ENCODE measurements at regions not wholly inside any gene's neighbourhood (a gene's known extent, or its start where the extent isn't known, plus 50 kb on each side); places are given as distances from the start of the nearest gene placed in this dataset.

DNA sequence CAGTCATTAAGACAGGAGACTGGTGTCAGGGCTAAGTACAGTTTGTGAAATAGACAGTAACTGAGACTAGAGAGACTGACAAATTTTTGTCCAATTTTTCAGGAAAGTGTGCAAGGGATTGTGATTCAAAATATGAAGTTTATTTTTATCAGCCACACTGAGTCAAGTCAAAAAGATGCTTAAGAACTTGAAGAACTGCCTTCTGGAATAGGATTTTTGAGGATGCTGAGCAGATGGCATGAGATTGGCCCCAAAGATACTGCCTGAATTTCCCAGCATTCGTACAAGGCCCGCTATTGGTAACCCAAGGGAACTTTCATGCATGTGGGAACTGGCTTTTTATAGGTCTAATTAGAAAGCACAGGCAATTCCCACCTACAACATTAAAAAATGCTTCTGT, 610.0 kb downstream of the LMO4 start:
- Histone ChIP-seq H3K79me2 (ENCODE audit: low read length) (no peaks in the 10 kb centered on the region), H3K27me3 (ENCODE audit: low read length) (no peaks in the 10 kb centered on the region), H3F3A (ENCODE audit: low read length, unreplicated experiment) (no peaks in the 10 kb centered on the region), H3K4me2 (ENCODE audit: low read length) (no peak overlapping the region), H3K36me3 (ENCODE audit: low read depth, low read length) (no peaks in the 10 kb centered on the region), H3K4me3 (ENCODE audit: low read length) (no peak overlapping the region), H3K9ac (ENCODE audit: low read length) (no peak overlapping the region), H3K27ac (ENCODE audit: low read length) (no peak overlapping the region), H4K20me1 (ENCODE audit: low read length) (no peaks in the 10 kb centered on the region), H2AFZ (ENCODE audit: low read length) (no peak overlapping the region), H3K9me3 (ENCODE audit: low read length) (no peaks in the 10 kb centered on the region), H3K9me2 (replicated peaks; ENCODE audit: low read length) (peaks cover 4% of the 10 kb centered on the region; the same call in 1 of the 2 replicates), H3K4me1 (ENCODE audit: insufficient read depth, low read length) (no peaks in the 10 kb centered on the region)
- no peak for DNase-seq
- intact Hi-C loops (cut with micrococcal nuclease) = no loop called here
- TF ChIP-seq EZH2phosphoT487 (IDR thresholded peaks at IDR 0.05; ENCODE audit: borderline replicate concordance, low read length) (no peak), EZH2 (IDR thresholded peaks at IDR 0.05; ENCODE audit: low read length, unreplicated experiment) (no peak)
- TF ChIP-seq, protein P1, sequence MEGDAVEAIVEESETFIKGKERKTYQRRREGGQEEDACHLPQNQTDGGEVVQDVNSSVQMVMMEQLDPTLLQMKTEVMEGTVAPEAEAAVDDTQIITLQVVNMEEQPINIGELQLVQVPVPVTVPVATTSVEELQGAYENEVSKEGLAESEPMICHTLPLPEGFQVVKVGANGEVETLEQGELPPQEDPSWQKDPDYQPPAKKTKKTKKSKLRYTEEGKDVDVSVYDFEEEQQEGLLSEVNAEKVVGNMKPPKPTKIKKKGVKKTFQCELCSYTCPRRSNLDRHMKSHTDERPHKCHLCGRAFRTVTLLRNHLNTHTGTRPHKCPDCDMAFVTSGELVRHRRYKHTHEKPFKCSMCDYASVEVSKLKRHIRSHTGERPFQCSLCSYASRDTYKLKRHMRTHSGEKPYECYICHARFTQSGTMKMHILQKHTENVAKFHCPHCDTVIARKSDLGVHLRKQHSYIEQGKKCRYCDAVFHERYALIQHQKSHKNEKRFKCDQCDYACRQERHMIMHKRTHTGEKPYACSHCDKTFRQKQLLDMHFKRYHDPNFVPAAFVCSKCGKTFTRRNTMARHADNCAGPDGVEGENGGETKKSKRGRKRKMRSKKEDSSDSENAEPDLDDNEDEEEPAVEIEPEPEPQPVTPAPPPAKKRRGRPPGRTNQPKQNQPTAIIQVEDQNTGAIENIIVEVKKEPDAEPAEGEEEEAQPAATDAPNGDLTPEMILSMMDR (conservative IDR thresholded peaks at IDR 0.05; ENCODE audit: low read depth, low read length) = no peak
- no TSS peak for BruUV-seq (replicated peaks)
- ChIA-PET CTCF (no interaction called here), POLR2A (ENCODE audit: unreplicated experiment) (no interaction called here)
- ATAC-seq = no peak

DNA sequence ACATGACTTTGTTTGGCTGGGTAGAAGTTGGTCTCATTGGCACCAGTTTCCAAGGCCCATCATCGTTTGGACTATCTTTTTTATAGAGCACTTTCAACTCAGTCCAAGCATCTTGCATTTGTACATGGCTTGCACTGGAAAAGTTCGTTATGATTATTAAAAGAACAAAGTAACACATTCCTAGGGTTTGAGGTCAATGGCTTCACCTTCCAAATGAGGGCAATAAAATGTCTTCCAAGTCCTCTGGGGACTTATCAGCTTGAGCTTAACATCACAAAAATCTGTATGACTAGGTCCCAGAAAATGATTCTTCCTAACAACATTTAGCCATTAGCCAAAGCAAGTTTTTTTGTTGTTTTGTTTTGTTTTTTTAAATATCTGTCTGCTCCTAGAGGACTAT, 610.8 kb downstream of the LMO4 start:
- H3K4me1 ChIP-seq (ENCODE audit: insufficient read depth, low read length) = no peaks in the 10 kb centered on the region
- peaks cover 4% of the 10 kb centered on the region; the same call in 1 of the 2 replicates for H3K9me2 ChIP-seq (replicated peaks; ENCODE audit: low read length)
- H3K4me3 ChIP-seq (ENCODE audit: low read length) = no peak overlapping the region
- H3K27me3 ChIP-seq (ENCODE audit: low read length) = no peaks in the 10 kb centered on the region
- DNase-seq (no peak), ATAC-seq (no peak)
- no peaks in the 10 kb centered on the region for H4K20me1 ChIP-seq (ENCODE audit: low read length)
- no peaks in the 10 kb centered on the region for H3K9me3 ChIP-seq (ENCODE audit: low read length)
- H3K79me2 ChIP-seq (ENCODE audit: low read length) = no peaks in the 10 kb centered on the region
- CTCF ChIA-PET = no interaction called here
- no TSS peak for BruUV-seq (replicated peaks)
- TF ChIP-seq, protein P1 (conservative IDR thresholded peaks at IDR 0.05; ENCODE audit: low read depth, low read length) = no peak
- TF ChIP-seq EZH2phosphoT487 (IDR thresholded peaks at IDR 0.05; ENCODE audit: borderline replicate concordance, low read length) (no peak), EZH2 (IDR thresholded peaks at IDR 0.05; ENCODE audit: low read length, unreplicated experiment) (no peak)
- no peaks in the 10 kb centered on the region for H3K36me3 ChIP-seq (ENCODE audit: low read depth, low read length)
- no peak overlapping the region for H3K4me2 ChIP-seq (ENCODE audit: low read length)
- no peak overlapping the region for H3K27ac ChIP-seq (ENCODE audit: low read length)
- intact Hi-C loops (cut with micrococcal nuclease) = no loop called here
- H3K9ac ChIP-seq (ENCODE audit: low read length) = no peak overlapping the region
- H2AFZ ChIP-seq (ENCODE audit: low read length) = no peak overlapping the region
- no peaks in the 10 kb centered on the region for H3F3A ChIP-seq (ENCODE audit: low read length, unreplicated experiment)
- POLR2A ChIA-PET (ENCODE audit: unreplicated experiment) = no interaction called here

DNA sequence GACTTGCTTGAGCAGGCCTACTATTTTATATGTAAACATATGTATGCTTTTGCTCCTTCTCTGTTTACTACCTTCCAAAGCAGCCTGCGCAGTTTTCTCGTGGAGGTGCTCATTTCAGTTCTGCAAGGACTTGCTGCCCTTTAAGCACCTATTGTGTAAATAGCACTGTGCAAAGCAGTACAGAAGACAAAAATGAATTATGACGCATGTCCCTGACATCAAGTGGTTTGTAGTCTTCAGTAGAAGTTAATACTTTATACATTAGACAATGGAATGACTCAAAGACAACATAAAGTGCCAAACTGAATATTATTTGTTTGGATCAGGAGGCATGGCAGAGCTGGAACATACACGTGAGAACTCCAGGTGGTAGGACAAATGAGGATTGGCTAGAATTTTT, 611.7 kb downstream of the LMO4 start:
- BruUV-seq (replicated peaks) = no TSS peak

More for the DNA sequence above, 611.7 kb downstream of the LMO4 start:
- H3K36me3 ChIP-seq (ENCODE audit: low read depth, low read length) = no peaks in the 10 kb centered on the region
- no peaks in the 10 kb centered on the region for H3K9me3 ChIP-seq (ENCODE audit: low read length)
- DNase-seq (no peak), ATAC-seq (no peak)
- H3K27me3 ChIP-seq (ENCODE audit: low read length) = no peaks in the 10 kb centered on the region
- H3K79me2 ChIP-seq (ENCODE audit: low read length) = no peaks in the 10 kb centered on the region
- intact Hi-C loops (cut with micrococcal nuclease) = no loop called here
- no peak overlapping the region for H3K4me3 ChIP-seq (ENCODE audit: low read length)
- no peaks in the 10 kb centered on the region for H3F3A ChIP-seq (ENCODE audit: low read length, unreplicated experiment)
- ChIA-PET CTCF (no interaction called here), POLR2A (ENCODE audit: unreplicated experiment) (no interaction called here)
- TF ChIP-seq EZH2 (IDR thresholded peaks at IDR 0.05; ENCODE audit: low read length, unreplicated experiment) (no peak), EZH2phosphoT487 (IDR thresholded peaks at IDR 0.05; ENCODE audit: borderline replicate concordance, low read length) (no peak)
- TF ChIP-seq, protein P1 (conservative IDR thresholded peaks at IDR 0.05; ENCODE audit: low read depth, low read length) = no peak
- no peaks in the 10 kb centered on the region for H4K20me1 ChIP-seq (ENCODE audit: low read length)
- H3K4me2 ChIP-seq (ENCODE audit: low read length) = no peak overlapping the region
- no peaks in the 10 kb centered on the region for H3K4me1 ChIP-seq (ENCODE audit: insufficient read depth, low read length)
- peaks cover 4% of the 10 kb centered on the region; the same call in 1 of the 2 replicates for H3K9me2 ChIP-seq (replicated peaks; ENCODE audit: low read length)
- H2AFZ ChIP-seq (ENCODE audit: low read length) = no peak overlapping the region
- no peak overlapping the region for H3K27ac ChIP-seq (ENCODE audit: low read length)
- no peak overlapping the region for H3K9ac ChIP-seq (ENCODE audit: low read length)

Measured in PC-3 (cell line).